ENCODE measurements at regions not wholly inside any gene's neighbourhood (a gene's known extent, or its start where the extent isn't known, plus 50 kb on each side); places are given as distances from the start of the nearest gene placed in this dataset.
"Not testable (repeated sequence)": the region's sequence is repeated elsewhere in the genome, so short reads cannot be mapped to it uniquely, and the experiment has no call there.

DNA sequence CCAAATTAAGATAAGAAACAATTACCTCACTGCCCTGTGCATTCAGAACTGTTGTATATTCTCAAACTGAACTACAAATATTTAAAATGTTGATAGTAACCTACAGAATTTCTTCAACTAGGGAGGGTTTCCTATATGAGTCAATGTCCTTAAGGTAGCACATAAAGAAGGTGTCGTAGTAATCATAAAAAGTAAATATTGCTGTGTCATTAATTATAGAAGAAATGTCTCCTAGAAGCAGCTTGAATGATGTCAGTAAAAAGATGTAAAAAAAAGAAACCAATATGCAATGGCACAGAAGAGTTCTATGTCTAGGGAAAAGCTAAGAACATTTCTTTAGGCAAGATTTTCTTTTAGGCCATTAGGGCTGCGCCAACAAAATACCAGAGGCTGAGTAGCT is 559.6 kb upstream of the EPHA5 start:
- no peak for DNase-seq

- no peak for DNase-seq
Observed at GRCh38 chr4:66225539-66225938, 555.2 kb upstream of the EPHA5 start.

DNA sequence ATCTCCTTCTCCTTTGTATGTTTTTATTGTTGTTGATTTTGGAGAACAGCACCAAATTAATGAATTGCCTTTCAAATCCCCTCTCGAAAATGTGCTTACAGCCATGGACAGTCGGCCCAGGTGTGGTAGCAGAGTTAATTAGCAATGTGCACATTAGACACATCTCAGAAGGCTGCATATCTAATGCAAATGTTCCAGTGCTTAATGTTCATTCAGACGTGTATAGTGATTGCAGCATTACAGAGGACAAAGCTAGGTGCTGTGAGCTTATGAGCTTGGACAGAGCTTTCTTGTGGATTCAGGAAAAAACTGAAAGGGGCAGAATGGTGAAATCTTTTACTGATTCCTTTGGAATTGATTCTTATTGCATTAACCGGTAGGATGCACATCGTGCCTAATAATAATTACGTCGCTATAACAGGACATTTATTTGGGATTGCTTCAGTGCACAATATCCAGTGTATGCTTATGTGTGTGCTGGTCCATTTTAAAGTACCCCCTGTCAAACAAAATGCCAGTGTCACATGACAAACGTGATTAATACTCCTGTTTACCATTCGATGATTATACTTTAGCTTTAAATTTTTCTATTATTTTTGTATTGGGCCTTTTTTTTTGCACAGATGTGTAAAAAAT is 552.9 kb upstream of the EPHA5 start:
- DNase-seq: no peak

DNA sequence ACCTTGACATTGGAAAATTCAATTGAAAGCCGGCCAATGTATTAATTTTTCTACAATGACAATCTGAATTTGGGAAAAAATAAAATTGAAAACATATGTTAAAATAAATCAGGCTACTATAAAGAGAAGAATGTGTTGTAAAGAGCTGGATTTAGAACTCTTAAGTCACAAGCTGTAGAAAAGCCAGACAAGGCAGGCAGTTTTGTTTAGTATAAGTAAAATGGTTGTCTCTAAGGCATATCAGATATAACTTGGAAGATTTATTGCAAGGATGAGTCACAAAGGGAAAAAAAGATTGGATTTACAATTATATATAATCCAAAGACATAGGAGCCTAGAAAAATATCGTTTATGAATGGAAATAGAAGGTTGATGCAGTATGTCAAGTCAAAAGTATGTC is 549.1 kb upstream of the EPHA5 start:
- DNase-seq: no peak

DNA sequence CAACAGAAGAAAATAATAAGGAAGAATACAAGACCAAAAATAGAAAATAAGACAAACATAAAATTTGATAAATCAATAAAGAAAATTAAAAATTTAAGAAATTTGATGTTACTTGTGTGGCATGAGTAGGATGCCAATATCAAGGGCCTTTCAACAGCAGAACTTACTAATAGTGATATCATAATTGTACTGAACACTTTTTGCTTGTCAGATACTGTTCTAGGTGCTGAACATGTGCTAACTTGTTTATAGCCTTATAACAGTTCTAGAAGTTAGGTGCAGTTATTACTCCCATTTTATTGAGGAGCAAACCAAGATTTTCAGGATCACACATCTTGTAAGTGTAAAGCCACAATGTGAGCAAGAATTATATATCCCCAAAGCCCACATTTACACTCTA is 546.0 kb upstream of the EPHA5 start:
- DNase-seq: no peak

- DNase-seq: no peak
Observed at GRCh38 chr4:66212489-66212888, 542.2 kb upstream of the EPHA5 start.

DNA sequence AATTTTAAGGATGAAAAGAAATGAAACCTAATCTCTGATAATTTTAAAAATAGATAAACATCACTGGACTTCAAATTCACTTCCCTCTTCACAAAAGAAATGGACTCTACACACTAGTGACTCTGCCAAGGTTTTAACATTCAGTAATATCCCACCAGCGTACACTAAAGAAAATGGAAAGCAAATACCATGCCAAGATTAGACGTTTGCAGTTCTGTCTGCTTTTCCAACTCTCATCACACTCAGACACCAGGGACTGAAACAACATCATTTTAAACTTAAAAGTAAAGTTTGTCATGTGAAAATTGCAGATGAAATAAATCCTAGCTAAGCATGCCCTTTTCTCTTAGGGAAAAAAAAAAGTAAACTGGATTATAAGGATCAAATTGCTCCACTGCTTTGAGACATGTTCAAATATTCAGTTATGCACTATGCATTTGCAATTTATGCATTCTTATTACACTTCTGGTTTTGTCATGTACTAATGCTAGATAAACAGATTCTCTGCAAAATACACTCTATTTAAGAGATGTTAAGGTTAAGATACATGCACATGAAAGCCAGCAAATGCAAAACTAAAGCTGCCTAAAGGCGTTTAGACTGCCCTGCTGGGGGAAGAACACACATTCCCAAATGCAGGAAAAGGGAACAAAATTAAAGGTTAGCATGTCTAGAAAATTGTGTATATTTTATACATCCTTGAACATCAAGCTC is 534.4 kb upstream of the EPHA5 start:
- no peak for DNase-seq

- DNase-seq: no peak
Observed at GRCh38 chr4:66202870-66203269, 532.6 kb upstream of the EPHA5 start.

GRCh38 chr4:66197451-66197850 is 527.2 kb upstream of the EPHA5 start:
- DNase-seq: no peak

GRCh38 chr4:66193487-66193886 is 523.2 kb upstream of the EPHA5 start:
- DNase-seq: no peak

GRCh38 chr4:66187175-66187720 is 517.0 kb upstream of the EPHA5 start:
- DNase-seq: no peak

GRCh38 chr4:66186095-66186494 is 515.8 kb upstream of the EPHA5 start:
- DNase-seq: no peak

DNA sequence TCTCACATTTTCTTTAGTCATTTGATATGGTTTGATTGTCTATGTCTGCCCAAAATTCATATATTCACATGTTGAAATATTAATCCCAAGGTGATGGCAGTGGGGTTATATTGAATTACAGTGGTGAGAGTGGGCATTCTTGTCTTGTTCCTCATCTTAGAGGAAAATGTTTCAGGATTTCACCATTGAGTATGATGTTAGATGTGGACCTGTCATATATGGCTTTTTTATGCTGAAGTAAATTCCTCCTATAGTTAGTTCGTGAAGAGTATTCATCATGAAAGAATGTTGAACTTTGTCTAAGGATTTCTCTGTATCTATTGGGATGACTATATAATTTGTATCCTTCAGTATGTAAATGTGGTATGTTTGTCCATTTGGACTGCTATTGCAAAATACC is 512.3 kb upstream of the EPHA5 start:
- no peak for DNase-seq

DNA sequence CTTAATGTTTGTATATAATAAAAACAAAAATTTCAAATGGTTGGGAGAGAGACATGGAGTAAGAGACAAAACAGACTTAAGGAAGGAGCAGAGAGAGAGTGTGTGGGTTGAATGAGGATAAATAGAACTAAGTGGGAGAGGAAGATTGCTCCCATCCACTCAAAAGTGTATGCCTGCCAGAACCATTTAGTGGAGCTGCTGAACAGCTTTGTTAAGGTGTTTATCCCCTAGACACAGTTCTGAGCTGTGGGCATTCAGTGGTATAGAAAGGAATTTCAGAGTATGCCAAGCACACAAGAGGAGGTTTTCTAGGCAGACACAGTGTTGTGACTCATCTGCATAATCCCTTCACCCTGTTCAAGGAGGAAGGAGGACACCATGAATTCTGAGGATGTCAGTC is 508.6 kb upstream of the EPHA5 start:
- DNase-seq: no peak

- no peak for DNase-seq
Observed at GRCh38 chr4:66169341-66169740, 499.1 kb upstream of the EPHA5 start.

DNA sequence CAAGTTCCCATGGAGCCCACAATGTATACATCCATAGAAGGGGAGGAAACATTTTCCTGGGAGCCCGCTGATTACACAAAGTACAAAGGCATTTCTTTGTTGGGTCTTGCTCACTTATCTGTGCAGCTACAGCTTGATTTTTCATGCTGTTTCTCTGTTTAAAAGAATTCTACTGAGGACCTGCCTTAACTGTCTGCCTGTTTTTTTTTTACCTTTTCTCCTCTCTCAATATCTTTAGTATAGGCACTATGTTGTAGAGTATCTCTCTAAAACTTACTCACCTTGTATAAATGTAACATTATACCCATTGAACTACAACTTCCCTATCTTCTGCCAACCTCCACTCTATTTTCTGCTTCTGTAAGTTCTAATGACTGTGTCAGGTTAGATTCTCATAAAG is 494.6 kb upstream of the EPHA5 start:
- DNase-seq: no peak

- DNase-seq: no peak
Observed at GRCh38 chr4:66160606-66161005, 490.3 kb upstream of the EPHA5 start.

- DNase-seq: no peak
Observed at GRCh38 chr4:66157594-66157993, 487.3 kb upstream of the EPHA5 start.

DNA sequence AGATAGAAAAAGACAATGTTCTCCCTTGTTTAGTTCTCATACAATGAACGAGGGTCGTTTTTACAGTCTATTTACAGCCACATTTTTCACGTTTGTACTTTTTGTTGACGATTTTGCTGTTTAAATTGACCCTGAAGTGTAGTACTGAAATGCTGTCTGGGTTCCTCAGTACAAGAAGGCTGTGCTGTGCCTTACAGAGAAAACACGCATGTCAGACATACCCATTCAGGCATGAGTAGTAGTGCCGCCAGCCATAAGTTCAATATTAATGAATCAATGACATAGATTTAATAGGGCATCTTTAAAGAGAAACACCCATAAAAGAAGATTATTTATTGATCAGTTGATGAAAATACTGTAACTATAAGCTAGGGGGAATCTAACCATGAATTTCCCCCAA is 459.8 kb upstream of the EPHA5 start:
- no peak for DNase-seq

GRCh38 chr4:66123831-66124413 is 453.6 kb upstream of the EPHA5 start:
- DNase-seq: no peak

- DNase-seq: no peak
Observed at GRCh38 chr4:66123190-66123589, 452.9 kb upstream of the EPHA5 start.

- DNase-seq: not testable (repeated sequence)
Observed at GRCh38 chr4:66115231-66115630, 444.9 kb upstream of the EPHA5 start.

- DNase-seq: no peak
Observed at GRCh38 chr4:66108898-66109297, 438.6 kb upstream of the EPHA5 start.

DNA sequence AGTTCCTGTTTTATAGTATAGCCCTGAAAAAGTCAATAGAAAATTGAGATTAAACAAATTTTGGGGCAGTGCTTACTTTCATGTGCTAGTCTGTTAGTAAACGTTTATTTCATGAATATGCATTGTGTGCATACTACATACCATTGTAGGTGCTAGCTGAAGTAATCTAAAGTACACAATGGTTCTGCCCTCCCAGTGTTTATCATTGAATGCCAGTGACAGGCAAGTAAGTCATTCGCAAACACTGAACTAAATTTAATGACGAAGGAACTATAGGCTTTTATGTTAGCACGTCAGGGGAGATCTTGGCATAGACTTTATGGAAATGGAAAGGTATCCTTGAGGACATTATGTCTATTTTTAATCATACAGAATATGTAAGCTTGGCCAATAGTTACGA is 426.9 kb upstream of the EPHA5 start:
- no peak for DNase-seq

All from activated T-cell treated with anti-CD3 and anti-CD28 coated beads, Interleukin-2, amount 50 U/mL, for 48 hours (primary cell).